ENCODE measurements at regions not wholly inside any gene's neighbourhood (a gene's known extent, or its start where the extent isn't known, plus 50 kb on each side); places are given as distances from the start of the nearest gene placed in this dataset.

DNA sequence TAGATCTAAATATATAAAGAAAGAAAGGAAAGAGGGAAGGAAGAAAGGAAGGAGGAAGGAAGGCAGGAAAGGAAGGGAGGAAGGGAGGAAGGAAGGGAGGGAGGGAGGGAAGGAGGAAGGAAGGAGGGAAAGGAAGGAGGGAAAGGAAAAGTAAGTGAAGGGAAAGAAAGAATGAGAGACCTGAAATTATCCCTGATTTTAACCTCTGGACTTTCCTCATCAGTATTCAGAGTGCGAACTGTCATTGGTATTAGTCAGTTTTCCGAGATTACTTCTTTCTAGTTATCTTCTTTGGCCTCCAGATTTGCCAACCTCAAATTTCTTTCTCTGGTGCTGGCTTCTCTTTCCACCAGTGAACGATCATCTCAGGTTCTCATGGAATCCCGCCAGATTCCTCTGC, 215.5 kb upstream of the FN1 start:
- no peak for DNase-seq
- H3K9me3 Mint-ChIP-seq (ENCODE audit: unreplicated experiment): no peaks in the 10 kb centered on the region
- H3K4me1 Mint-ChIP-seq (ENCODE audit: low read depth, unreplicated experiment): no peaks in the 10 kb centered on the region
- no peaks in the 10 kb centered on the region for H3K27me3 Mint-ChIP-seq (ENCODE audit: unreplicated experiment)
- H3K27ac Mint-ChIP-seq (ENCODE audit: unreplicated experiment): no peak overlapping the region
- TF ChIP-seq, protein P1, sequence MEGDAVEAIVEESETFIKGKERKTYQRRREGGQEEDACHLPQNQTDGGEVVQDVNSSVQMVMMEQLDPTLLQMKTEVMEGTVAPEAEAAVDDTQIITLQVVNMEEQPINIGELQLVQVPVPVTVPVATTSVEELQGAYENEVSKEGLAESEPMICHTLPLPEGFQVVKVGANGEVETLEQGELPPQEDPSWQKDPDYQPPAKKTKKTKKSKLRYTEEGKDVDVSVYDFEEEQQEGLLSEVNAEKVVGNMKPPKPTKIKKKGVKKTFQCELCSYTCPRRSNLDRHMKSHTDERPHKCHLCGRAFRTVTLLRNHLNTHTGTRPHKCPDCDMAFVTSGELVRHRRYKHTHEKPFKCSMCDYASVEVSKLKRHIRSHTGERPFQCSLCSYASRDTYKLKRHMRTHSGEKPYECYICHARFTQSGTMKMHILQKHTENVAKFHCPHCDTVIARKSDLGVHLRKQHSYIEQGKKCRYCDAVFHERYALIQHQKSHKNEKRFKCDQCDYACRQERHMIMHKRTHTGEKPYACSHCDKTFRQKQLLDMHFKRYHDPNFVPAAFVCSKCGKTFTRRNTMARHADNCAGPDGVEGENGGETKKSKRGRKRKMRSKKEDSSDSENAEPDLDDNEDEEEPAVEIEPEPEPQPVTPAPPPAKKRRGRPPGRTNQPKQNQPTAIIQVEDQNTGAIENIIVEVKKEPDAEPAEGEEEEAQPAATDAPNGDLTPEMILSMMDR (IDR thresholded peaks at IDR 0.05; ENCODE audit: partially characterized antibody, unreplicated experiment): no peak
- no peak overlapping the region for H3K4me3 Mint-ChIP-seq (ENCODE audit: unreplicated experiment)
- no peaks in the 10 kb centered on the region for H3K36me3 Mint-ChIP-seq (ENCODE audit: unreplicated experiment)

GRCh38 chr2:215644233-215644897, 208.5 kb upstream of the FN1 start:
- Mint-ChIP-seq H3K36me3 (ENCODE audit: unreplicated experiment) (no peaks in the 10 kb centered on the region), H3K27me3 (ENCODE audit: unreplicated experiment) (no peaks in the 10 kb centered on the region), H3K9me3 (ENCODE audit: unreplicated experiment) (no peaks in the 10 kb centered on the region), H3K27ac (ENCODE audit: unreplicated experiment) (no peak overlapping the region), H3K4me3 (ENCODE audit: unreplicated experiment) (no peak overlapping the region), H3K4me1 (ENCODE audit: low read depth, unreplicated experiment) (no peaks in the 10 kb centered on the region)
- TF ChIP-seq, protein P1 (IDR thresholded peaks at IDR 0.05; ENCODE audit: partially characterized antibody, unreplicated experiment): no peak
- DNase-seq: no peak

GRCh38 chr2:215638687-215639086, 202.8 kb upstream of the FN1 start:
- Mint-ChIP-seq H3K4me1 (ENCODE audit: low read depth, unreplicated experiment) (no peaks in the 10 kb centered on the region), H3K36me3 (ENCODE audit: unreplicated experiment) (no peaks in the 10 kb centered on the region), H3K9me3 (ENCODE audit: unreplicated experiment) (peaks cover 5% of the 10 kb centered on the region), H3K27me3 (ENCODE audit: unreplicated experiment) (no peaks in the 10 kb centered on the region), H3K4me3 (ENCODE audit: unreplicated experiment) (no peak overlapping the region), H3K27ac (ENCODE audit: unreplicated experiment) (no peak overlapping the region)
- TF ChIP-seq, protein P1 (IDR thresholded peaks at IDR 0.05; ENCODE audit: partially characterized antibody, unreplicated experiment): no peak
- DNase-seq: no peak

DNA sequence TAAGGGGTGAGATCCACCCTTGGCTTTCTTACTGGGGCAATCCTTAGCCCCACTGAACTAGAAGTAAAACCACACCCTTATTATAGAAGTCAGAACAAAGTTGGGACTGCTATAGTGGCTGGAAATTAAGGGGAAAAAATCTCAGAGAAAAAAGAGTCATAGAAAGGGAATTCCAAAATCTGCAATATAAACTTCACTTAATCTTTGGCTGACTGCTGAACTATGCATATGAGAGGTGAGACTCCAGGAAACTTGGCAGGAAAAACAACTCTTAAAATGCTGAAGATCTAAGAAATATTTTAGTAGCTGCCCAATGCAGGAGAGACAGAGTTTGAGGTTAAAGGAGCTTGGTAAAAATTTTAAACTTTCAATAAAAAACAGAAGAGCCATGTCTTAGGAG, 201.8 kb upstream of the FN1 start:
- Mint-ChIP-seq H3K27me3 (ENCODE audit: unreplicated experiment) (no peaks in the 10 kb centered on the region), H3K36me3 (ENCODE audit: unreplicated experiment) (peaks cover 1% of the 10 kb centered on the region), H3K27ac (ENCODE audit: unreplicated experiment) (no peak overlapping the region), H3K4me3 (ENCODE audit: unreplicated experiment) (no peak overlapping the region), H3K9me3 (ENCODE audit: unreplicated experiment) (peaks cover 8% of the 10 kb centered on the region), H3K4me1 (ENCODE audit: low read depth, unreplicated experiment) (no peaks in the 10 kb centered on the region)
- TF ChIP-seq, protein P1 (IDR thresholded peaks at IDR 0.05; ENCODE audit: partially characterized antibody, unreplicated experiment): no peak
- no peak for DNase-seq

DNA sequence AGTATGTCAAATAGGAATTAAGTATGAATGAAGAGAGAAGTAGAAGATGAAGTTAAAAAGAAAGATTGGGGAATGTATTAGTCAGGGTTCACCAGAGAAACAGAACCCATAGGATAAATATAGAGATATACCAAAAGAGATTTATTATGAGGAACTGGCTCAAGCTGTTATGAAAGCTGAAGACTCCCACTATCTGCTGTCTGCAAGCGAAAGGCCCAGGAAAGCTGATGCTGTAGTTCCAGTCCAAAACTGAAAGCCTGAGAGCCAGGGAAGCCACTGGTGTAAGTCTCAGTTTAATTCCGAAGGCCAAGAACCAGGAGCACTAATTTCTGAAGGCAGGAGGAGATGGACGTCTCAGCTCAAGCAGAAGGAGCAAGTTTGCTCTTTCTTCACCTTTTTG, 200.9 kb upstream of the FN1 start:
- Mint-ChIP-seq H3K27me3 (ENCODE audit: unreplicated experiment) (no peaks in the 10 kb centered on the region), H3K4me1 (ENCODE audit: low read depth, unreplicated experiment) (no peaks in the 10 kb centered on the region), H3K27ac (ENCODE audit: unreplicated experiment) (no peak overlapping the region), H3K4me3 (ENCODE audit: unreplicated experiment) (no peak overlapping the region), H3K36me3 (ENCODE audit: unreplicated experiment) (peaks cover 7% of the 10 kb centered on the region), H3K9me3 (ENCODE audit: unreplicated experiment) (peaks cover 8% of the 10 kb centered on the region)
- DNase-seq: no peak
- TF ChIP-seq, protein P1 (IDR thresholded peaks at IDR 0.05; ENCODE audit: partially characterized antibody, unreplicated experiment): no peak
